ENCODE measurements at regions not wholly inside any gene's neighbourhood (a gene's known extent, or its start where the extent isn't known, plus 50 kb on each side); places are given as distances from the start of the nearest gene placed in this dataset.

- no peak for DNase-seq (ENCODE audit: low read depth)
- no peak for TF ChIP-seq CTCF (conservative IDR thresholded peaks at IDR 0.05; ENCODE audit: low read depth, low read length)
- no peak overlapping the region for H3K4me3 ChIP-seq (ENCODE audit: low read length)
These were observed 344.8 kb upstream of the RPS23 start for GRCh38 chr5:82622711-82623514.

GRCh38 chr5:82622205-82622604 is 344.1 kb upstream of the RPS23 start:
- H3K4me3 ChIP-seq (ENCODE audit: low read length): no peak overlapping the region
- DNase-seq (ENCODE audit: low read depth): no peak
- no peak for TF ChIP-seq CTCF (conservative IDR thresholded peaks at IDR 0.05; ENCODE audit: low read depth, low read length)

GRCh38 chr5:82620957-82621600 is 342.9 kb upstream of the RPS23 start:
- no peak for TF ChIP-seq CTCF (conservative IDR thresholded peaks at IDR 0.05; ENCODE audit: low read depth, low read length)
- H3K4me3 ChIP-seq (ENCODE audit: low read length): no peak overlapping the region
- DNase-seq (ENCODE audit: low read depth): no peak

- no peak for TF ChIP-seq CTCF (conservative IDR thresholded peaks at IDR 0.05; ENCODE audit: low read depth, low read length)
- H3K4me3 ChIP-seq (ENCODE audit: low read length): no peak overlapping the region
- DNase-seq (ENCODE audit: low read depth): no peak
These were observed 340.9 kb upstream of the RPS23 start for GRCh38 chr5:82619097-82619496.

GRCh38 chr5:82614706-82615105 is 336.6 kb upstream of the RPS23 start:
- no peak for DNase-seq (ENCODE audit: low read depth)
- no peak overlapping the region for H3K4me3 ChIP-seq (ENCODE audit: low read length)
- TF ChIP-seq CTCF (conservative IDR thresholded peaks at IDR 0.05; ENCODE audit: low read depth, low read length): no peak

- no peak for TF ChIP-seq CTCF (conservative IDR thresholded peaks at IDR 0.05; ENCODE audit: low read depth, low read length)
- DNase-seq (ENCODE audit: low read depth): no peak
- no peak overlapping the region for H3K4me3 ChIP-seq (ENCODE audit: low read length)
These were observed 335.7 kb upstream of the RPS23 start for GRCh38 chr5:82613891-82614290.

GRCh38 chr5:82610686-82611085 is 332.5 kb upstream of the RPS23 start:
- no peak for TF ChIP-seq CTCF (conservative IDR thresholded peaks at IDR 0.05; ENCODE audit: low read depth, low read length)
- H3K4me3 ChIP-seq (ENCODE audit: low read length): no peak overlapping the region
- no peak for DNase-seq (ENCODE audit: low read depth)

All from retinal pigment epithelial cell (primary cell).